Raji (cell line): ENCODE measurements at regions not wholly inside any gene's neighbourhood (a gene's known extent, or its start where the extent isn't known, plus 50 kb on each side); places are given as distances from the start of the nearest gene placed in this dataset.

Experiments used
- POLR2A ChIP-seq: IDR thresholded peaks from 2 replicates; pipeline ENCODE4 v1.6.1; 2011; ENCODE audit warnings: low read depth, low read length, control low read depth; ENCODE audit not compliant: insufficient read depth

- no peak for TF ChIP-seq POLR2A
Observed at GRCh38 chr6:15937602-15938001, 191.3 kb upstream of the MYLIP start.

GRCh38 chr6:15936503-15936902 is 192.4 kb upstream of the MYLIP start:
- no peak for TF ChIP-seq POLR2A

- no peak for TF ChIP-seq POLR2A
Observed at GRCh38 chr6:15935661-15936060, 193.2 kb upstream of the MYLIP start.

- TF ChIP-seq POLR2A: no peak
Observed at GRCh38 chr6:15930207-15930606, 198.7 kb upstream of the MYLIP start.

GRCh38 chr6:15929685-15930084 is 199.2 kb upstream of the MYLIP start:
- no peak for TF ChIP-seq POLR2A

- no peak for TF ChIP-seq POLR2A
Observed at GRCh38 chr6:15927531-15928225, 201.2 kb upstream of the MYLIP start.

- TF ChIP-seq POLR2A: no peak
Observed at GRCh38 chr6:15926256-15926655, 202.6 kb upstream of the MYLIP start.

GRCh38 chr6:15924893-15925292 is 204.0 kb upstream of the MYLIP start:
- TF ChIP-seq POLR2A: no peak

- no peak for TF ChIP-seq POLR2A
Observed at GRCh38 chr6:15922510-15923250, 206.2 kb upstream of the MYLIP start.

GRCh38 chr6:15921243-15921642 is 207.6 kb upstream of the MYLIP start:
- TF ChIP-seq POLR2A: no peak

- TF ChIP-seq POLR2A: no peak
Observed at GRCh38 chr6:15916581-15916980, 212.3 kb upstream of the MYLIP start.

- TF ChIP-seq POLR2A: no peak
Observed at GRCh38 chr6:15915508-15916178, 213.2 kb upstream of the MYLIP start.

GRCh38 chr6:15914553-15914952 is 214.3 kb upstream of the MYLIP start:
- TF ChIP-seq POLR2A: no peak

GRCh38 chr6:15913573-15913972 is 215.3 kb upstream of the MYLIP start:
- TF ChIP-seq POLR2A: no peak

GRCh38 chr6:15912505-15913400 is 216.1 kb upstream of the MYLIP start:
- TF ChIP-seq POLR2A: no peak
